ENCODE measurements at regions not wholly inside any gene's neighbourhood (a gene's known extent, or its start where the extent isn't known, plus 50 kb on each side); places are given as distances from the start of the nearest gene placed in this dataset.

DNA sequence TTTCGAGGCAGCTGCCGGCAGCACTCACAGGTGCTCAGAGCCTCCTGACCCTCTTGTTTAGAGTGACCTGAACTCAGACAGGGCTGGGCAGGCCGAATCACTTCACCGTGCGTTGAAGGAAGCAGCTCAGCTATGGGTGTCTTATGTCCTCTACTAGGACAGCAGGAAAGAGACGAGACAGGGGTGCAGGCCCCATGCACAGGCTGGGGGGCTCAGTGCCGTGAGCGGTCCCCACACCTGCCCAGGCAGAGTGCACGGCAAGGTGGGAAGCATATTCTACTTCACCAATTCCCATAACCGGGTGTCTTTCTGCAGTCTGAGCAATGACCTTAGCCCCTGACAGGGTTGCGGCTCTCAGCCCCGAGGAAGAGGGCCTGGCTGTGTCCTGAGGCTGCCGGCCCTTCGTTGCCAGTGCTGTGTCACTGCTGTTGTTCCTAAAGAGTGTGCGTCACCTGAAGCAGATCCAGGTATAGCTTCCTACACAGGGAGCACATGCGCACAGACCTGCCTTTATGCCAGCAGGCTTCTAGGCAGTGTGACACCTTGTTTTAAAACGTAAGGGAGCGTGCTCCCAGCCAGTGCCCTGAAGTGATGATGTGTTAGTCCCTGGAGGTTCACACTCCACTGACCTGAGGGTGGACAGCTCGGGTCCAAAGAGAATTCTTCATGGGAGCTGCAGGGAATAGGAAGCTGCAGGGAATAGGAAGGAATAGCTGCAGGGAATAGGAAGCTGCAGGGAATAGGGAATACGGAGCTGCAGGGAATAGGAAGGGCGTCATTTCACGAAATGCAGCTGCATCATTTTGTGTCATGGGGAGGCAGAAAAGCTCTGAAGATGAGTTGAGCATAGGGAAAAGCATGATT, 207.9 kb upstream of the SALL3 start:
- DNase-seq: no peak

DNA sequence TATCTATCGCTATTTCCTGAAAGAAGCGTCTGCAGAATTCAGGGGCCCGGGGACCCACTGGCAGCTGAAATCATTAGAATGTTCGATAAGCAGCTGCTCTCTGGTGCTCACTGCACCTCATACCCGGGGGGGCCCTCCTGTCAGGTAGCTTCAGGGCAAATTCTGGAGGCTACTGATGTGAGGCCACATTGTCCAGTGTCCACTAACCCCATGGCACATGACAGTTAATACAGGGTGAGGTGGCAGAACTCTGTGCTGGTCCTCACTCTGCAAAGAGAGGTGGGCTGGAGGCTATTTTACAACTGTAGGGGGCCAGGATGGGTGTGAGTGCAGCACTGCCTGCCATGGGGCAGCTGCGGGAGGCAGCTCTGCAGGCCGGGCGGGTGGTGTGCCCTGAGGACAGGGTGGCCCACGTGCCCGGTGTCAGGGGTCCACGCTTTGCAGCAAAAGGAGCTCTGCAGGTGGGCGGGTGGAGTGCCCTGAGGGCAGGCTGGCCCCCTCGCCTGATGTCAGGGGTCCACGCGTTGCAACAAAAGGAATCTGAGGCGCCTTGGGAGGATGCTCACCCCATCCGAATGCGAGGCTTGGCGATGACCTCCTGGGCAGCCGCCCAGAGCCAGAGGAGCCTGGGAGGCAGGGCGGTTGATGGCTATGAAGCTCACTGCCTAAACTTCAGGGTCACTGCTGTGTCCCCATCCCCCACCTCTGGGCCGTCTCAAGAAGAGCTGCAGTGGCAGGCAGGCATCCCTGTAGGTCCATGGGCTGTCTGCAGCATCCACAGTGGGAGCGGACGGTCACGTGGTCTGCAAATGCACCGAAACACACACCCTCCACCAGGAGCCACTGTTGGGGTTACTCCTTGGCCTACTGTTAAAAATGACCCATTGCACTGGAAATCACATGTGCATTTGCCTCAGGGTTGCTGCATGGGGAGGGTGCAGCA, 207.0 kb upstream of the SALL3 start:
- no peak for DNase-seq

DNA sequence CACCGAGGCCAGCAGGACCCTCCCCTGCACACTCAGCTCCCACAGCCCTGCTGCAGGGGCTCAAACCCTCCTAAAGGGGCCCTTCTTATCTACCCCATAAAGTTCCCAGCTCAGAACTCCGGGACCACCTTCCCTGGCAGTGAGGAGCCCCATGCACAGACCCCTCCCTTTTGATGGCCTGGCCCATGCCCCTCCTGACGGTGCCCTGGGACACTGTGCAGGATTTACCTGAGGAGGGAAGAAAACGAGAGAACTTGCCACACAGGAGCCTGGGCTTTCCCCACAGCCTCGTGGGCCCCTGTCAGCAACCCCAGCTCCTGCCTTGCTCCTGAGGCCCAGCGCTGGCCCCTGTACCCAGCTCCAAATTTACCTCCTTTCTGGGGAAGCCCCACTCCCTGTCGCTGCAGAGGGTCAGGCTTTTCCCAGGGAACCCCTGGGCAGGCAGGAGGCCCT, 206.3 kb upstream of the SALL3 start:
- no peak for DNase-seq

DNA sequence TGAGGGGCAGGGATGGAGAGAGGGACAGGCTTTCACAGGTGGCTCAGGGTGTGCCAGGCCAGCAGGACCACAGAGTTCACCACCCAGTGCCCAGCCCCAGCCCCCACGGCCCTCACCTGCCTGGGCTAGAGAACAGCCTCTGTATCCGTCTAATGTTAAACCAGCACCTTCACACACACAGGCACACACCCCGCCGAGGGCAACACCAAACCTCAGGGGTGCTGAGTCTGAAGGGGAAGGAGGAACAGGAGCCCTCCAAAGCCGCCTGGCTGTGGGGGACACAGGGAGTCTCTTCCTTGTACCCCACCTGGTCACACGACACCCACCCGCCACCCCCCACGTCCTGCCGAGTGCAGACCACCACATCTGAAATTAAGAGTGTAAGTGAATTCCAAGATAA, 205.8 kb upstream of the SALL3 start:
- no peak for DNase-seq

- no peak for DNase-seq
Observed at GRCh38 chr18:78774741-78775141, 204.9 kb upstream of the SALL3 start.

DNA sequence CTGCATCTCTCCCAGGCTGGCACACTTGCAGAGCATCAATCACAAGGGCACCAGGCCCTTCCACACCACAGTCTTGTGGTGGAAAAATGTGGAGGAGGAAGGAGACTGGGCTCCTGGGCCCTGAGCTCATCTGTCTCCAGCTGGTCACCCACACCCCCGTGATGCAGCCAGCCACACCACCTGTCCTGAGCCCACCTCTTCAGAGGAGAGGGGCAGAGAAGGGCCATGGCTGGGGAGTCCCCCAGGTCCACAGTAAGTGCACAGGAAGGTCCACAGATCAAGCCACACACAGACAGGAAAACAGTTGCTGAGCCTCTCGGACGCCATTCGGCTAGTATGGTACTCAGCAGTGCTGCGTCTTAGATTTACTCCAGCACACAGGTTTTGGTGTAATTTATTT, 203.5 kb upstream of the SALL3 start:
- DNase-seq: no peak

DNA sequence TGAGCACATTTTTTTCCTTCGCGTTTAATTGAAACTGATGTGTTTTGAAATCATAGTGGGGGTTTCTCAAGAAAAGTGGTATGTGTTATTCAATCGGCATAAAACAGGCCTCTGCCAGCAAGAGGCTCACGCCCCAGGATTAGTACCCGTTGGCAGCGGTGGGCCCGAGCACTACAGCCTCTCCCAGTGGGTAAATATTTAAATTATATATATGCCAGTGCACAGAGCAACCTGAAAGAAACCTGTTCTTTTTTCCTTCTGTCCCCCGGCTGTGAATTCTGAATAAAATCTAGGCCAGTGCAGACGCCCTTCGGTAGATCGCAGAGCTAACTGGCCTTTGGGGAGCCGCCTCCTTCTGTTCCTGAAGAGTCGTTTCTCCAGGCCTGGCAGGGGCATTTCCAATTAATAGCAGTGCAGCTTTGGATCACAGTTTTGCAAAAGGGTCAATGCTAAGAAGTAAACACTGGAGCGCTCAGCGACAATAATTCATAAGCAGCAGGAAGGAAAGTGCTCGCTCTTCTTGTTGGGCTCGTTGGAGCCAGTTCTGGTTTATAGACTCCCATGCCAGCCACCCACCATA, 202.8 kb upstream of the SALL3 start:
- no peak for DNase-seq

GRCh38 chr18:78777992-78778391, 201.6 kb upstream of the SALL3 start:
- no peak for DNase-seq

- no peak for DNase-seq
Observed at GRCh38 chr18:78778651-78779050, 201.0 kb upstream of the SALL3 start.

DNA sequence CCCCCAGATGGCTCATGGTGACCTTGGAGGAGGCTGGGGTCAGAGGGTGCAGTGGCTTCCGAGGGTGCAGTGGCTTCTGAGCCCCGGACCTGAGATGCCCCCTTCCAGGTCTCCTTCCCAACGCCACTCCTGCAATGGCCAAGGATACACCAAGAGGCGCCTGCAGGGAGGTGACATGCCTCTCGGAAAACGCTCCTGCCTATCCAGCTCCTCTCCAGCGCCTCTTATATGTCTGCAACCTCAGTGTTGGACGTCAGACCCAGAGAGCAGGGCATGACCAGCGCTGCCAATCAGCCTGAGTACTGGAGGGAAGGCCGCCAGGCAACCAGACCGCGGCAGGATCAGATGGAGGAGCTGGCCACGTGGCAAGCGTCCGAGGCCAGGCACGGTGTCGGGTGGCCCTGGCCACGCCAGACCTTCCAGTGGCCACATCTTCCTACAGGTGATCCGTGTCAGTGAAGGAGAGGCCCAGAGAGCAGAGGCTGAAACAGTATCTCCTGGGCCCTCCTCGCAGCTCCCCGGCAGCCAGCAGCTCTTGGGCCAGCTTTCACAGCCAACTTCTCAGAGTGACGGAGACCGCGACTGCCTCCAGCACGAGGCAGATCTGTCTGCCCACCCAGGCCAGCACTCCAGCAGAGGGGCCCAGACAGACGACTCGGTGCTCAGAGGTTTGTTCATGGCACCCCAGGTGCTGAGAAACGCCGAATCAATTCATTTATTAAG, 199.5 kb upstream of the SALL3 start:
- DNase-seq: no peak

- DNase-seq: no peak
Observed at GRCh38 chr18:78780719-78781600, 198.7 kb upstream of the SALL3 start.

DNA sequence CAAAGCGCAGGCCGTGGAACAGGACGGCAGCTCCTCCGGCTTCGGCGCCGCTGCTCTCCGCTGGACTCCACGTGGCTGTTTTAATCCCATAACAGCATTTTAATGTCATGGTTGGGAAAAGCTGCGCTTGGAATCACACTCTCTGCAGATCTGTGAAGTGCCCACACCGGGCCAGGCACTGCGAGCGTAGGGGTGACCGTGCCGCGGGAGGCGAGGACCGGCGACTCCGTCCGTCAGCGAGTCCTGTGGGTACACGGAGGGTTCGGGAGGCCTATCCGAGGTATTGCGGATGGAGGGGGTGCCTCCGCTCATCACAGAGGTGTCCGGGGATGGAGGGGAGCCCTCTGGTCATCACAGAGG, 198.0 kb upstream of the SALL3 start:
- DNase-seq: no peak

- no peak for DNase-seq
Observed at GRCh38 chr18:78782951-78783563, 196.6 kb upstream of the SALL3 start.

- DNase-seq: no peak
Observed at GRCh38 chr18:78783564-78783960, 196.1 kb upstream of the SALL3 start.

GRCh38 chr18:78784861-78785260, 194.8 kb upstream of the SALL3 start:
- DNase-seq: no peak

GRCh38 chr18:78785706-78786105, 193.9 kb upstream of the SALL3 start:
- no peak for DNase-seq

- DNase-seq: no peak
Observed at GRCh38 chr18:78786776-78787175, 192.8 kb upstream of the SALL3 start.

- no peak for DNase-seq
Observed at GRCh38 chr18:78787751-78788150, 191.9 kb upstream of the SALL3 start.

DNA sequence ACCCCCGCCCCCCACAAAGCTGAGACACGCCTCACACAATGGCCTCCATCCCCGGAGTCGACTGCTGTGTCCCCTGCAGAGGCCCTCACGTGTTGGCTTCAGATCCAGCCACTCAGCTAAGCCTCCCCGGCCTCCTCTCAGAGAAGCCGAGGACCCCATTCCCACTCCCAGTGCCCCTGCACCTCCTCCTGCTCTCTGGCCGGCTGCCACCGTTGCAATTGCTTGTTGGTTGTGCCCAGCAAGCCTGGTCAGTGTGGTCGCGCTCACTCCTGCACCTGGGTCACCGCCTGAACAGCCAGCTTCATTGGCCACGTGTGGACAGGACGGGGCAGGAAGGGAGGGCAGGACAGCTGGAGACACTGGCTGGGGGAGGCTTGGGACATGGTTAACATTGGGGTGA, 191.5 kb upstream of the SALL3 start:
- no peak for DNase-seq

GRCh38 chr18:78789850-78790249, 189.8 kb upstream of the SALL3 start:
- DNase-seq: no peak

- no peak for DNase-seq
Observed at GRCh38 chr18:78790511-78790910, 189.1 kb upstream of the SALL3 start.
